Transverse colon (tissue), 4 donors: ENCODE measurements at regions not wholly inside any gene's neighbourhood (a gene's known extent, or its start where the extent isn't known, plus 50 kb on each side); places are given as distances from the start of the nearest gene placed in this dataset.

Experiments
- CTCF ChIP-seq, 5 experiments: fragments of 200-600 bp in 3 of 5; fragments of 450-650 bp in 2 of 5; sonication (generic) in 3 of 5; IDR thresholded peaks; 1 replicate in 2 of 5; 2 replicates in 3 of 5; pipeline ENCODE4 v1.5.1; 2016 to 2017; ENCODE audit warnings: antibody characterized with exemption in 5 of 5, inconsistent platforms in 3 of 5, mild to moderate bottlenecking in 2 of 5, moderate library complexity in 1 of 5
- EP300 ChIP-seq: sonication (generic); formaldehyde crosslinking; IDR thresholded peaks from one replicate; pipeline ENCODE4 v1.6.1; 2017; ENCODE audit warnings: antibody characterized with exemption, low read depth
- POLR2A ChIP-seq: fragments of 450-650 bp; IDR thresholded peaks from one replicate; pipeline ENCODE4 v1.6.1; 2016; ENCODE audit warnings: antibody characterized with exemption, mild to moderate bottlenecking, moderate library complexity
- POLR2AphosphoS5 ChIP-seq, 3 donors: sonication (generic); formaldehyde crosslinking; IDR thresholded peaks; one replicate each; pipeline ENCODE4 v1.6.1; 2016; ENCODE audit warnings: antibody characterized with exemption in 3 of 3

GRCh38 chr11:105220121-105220520, 80.6 kb upstream of the CARD18 start:
- TF ChIP-seq CTCF (IDR thresholded peaks at IDR 0.05) (no peak), POLR2AphosphoS5 (IDR thresholded peaks at IDR 0.05) (no peak), EP300 (no peak), POLR2A (no peak)
